Esophagus squamous epithelium (tissue), 4 donors: ENCODE measurements at regions not wholly inside any gene's neighbourhood (a gene's known extent, or its start where the extent isn't known, plus 50 kb on each side); places are given as distances from the start of the nearest gene placed in this dataset.

ENCODE experiments used
- CTCF ChIP-seq, 6 experiments: fragments of 450-650 bp in 4 of 6; fragments of 200-600 bp in 2 of 6; sonication (generic) in 2 of 6; IDR thresholded peaks; one replicate each; pipeline ENCODE4 v1.5.1; 2016 to 2019; ENCODE audit warnings: antibody characterized with exemption in 6 of 6, mild to moderate bottlenecking in 4 of 6, moderate library complexity in 4 of 6
- POLR2A ChIP-seq, 4 donors: fragments of 450-650 bp; IDR thresholded peaks; one replicate each; pipeline ENCODE4 v1.6.1; 2017; ENCODE audit warnings: antibody characterized with exemption in 4 of 4, mild to moderate bottlenecking in 4 of 4, moderate library complexity in 3 of 4

DNA sequence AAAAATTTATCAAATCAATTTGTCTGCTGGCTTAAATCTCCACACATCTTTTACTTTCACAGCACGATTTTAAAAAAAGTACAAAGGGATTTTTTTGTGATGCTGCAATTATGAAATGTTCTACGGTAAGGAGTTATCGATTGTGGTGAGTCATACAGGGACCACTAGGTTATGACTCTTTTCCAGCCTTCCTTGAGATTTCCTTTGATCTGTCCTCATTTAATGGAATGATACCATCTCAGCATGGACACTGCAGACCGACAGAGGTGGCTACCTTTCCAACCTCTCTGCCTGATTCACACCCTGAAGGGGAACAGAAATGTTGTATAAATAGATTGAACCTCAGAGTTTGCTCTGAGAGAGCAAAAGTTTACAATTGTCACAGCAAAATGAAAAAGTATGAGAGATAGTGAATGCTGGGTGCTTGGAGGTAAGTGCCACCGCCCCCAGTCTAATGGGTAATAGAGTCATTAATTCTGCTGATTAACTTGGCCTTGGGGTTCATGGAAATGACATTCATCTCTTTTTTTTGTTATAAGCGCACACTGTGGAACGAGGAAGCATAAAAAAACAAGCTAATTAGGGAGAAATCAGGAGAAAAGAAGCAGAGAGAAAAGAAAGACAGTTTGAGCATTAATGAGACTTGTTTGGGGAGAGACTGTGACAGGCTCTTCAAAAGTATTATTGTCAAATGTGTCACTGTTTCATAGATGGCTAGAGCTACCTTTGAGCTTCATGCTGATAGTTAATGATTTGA is 306.0 kb downstream of the RNF144B start:
- no peak for TF ChIP-seq CTCF (IDR thresholded peaks at IDR 0.05)
- TF ChIP-seq POLR2A (IDR thresholded peaks at IDR 0.05), result no peak
